PC-3 (cell line): ENCODE measurements at regions not wholly inside any gene's neighbourhood (a gene's known extent, or its start where the extent isn't known, plus 50 kb on each side); places are given as distances from the start of the nearest gene placed in this dataset.

ENCODE experiments used
- ATAC-seq: fragments of 200-7000 bp; cut with Tn5 transposase; 2 replicates; pipeline ENCODE4 v1.9.1; 2020; ENCODE audit warnings: mild to moderate bottlenecking, moderate library complexity
- BruUV-seq: library from RNA; stranded (reverse); fragments of 400-500 nt; replicated peaks from 2 replicates; lab custom pipeline; 2021; lab: Mats Ljungman, UMichigan
- CTCF ChIA-PET: fragments of 300-600 bp; sonication (Branson Sonifier 250); formaldehyde crosslinking; loops from one replicate; lab custom pipeline; 2022; ENCODE audit warnings: antibody characterized with exemption; lab: Charles Lee
- POLR2A ChIA-PET: fragments of 300-600 bp; sonication (Branson Sonifier 250); formaldehyde crosslinking; loops from one replicate; lab custom pipeline; 2022; ENCODE audit warnings: antibody characterized with exemption; ENCODE audit not compliant: unreplicated experiment; lab: Charles Lee
- DNase-seq: peaks from one replicate; pipeline ENCODE4 v3.0.0-alpha.2; 2015
- H2AFZ ChIP-seq: fragments of 300-600 bp; sonication (generic); 2 replicates; pipeline ENCODE4 v1.6.0; 2016; ENCODE audit warnings: antibody characterized with exemption, low read length
- H3F3A ChIP-seq: fragments of 300-600 bp; sonication (generic); one replicate; pipeline ENCODE4 v1.6.0; 2017; ENCODE audit warnings: antibody characterized with exemption, low read length, control low read depth, mild to moderate bottlenecking; ENCODE audit not compliant: unreplicated experiment
- H3K27ac ChIP-seq: fragments of 300-600 bp; sonication (generic); 2 replicates; pipeline ENCODE4 v1.5.1; 2016; ENCODE audit warnings: mild to moderate bottlenecking, low read length
- H3K27me3 ChIP-seq: fragments of 300-600 bp; sonication (generic); 2 replicates; pipeline ENCODE4 v1.6.1; 2016; ENCODE audit warnings: low read length, mixed read lengths
- H3K36me3 ChIP-seq: fragments of 300-600 bp; sonication (generic); 2 replicates; pipeline ENCODE4 v1.6.1; 2016; ENCODE audit warnings: low read depth, mixed run types, low read length, mixed read lengths
- H3K4me1 ChIP-seq: fragments of 300-600 bp; sonication (generic); 2 replicates; pipeline ENCODE4 v1.5.1; 2016; ENCODE audit warnings: low read length; ENCODE audit not compliant: insufficient read depth
- H3K4me2 ChIP-seq: fragments of 300-600 bp; sonication (generic); 2 replicates; pipeline ENCODE4 v1.6.0; 2016; ENCODE audit warnings: low read length
- H3K4me3 ChIP-seq: fragments of 300-600 bp; sonication (generic); 2 replicates; pipeline ENCODE4 v1.5.1; 2016; ENCODE audit warnings: mild to moderate bottlenecking, low read length, mixed read lengths
- H3K79me2 ChIP-seq: fragments of 300-600 bp; sonication (generic); 2 replicates; pipeline ENCODE4 v1.6.1; 2017; ENCODE audit warnings: low read length, mixed read lengths
- H3K9ac ChIP-seq: fragments of 300-600 bp; sonication (generic); 2 replicates; pipeline ENCODE4 v1.6.0; 2016; ENCODE audit warnings: mild to moderate bottlenecking, low read length
- H3K9me2 ChIP-seq: fragments of 300-600 bp; sonication (generic); replicated peaks from 2 replicates; pipeline ENCODE4 v1.6.1; 2016; ENCODE audit warnings: mixed run types, low read length, mixed read lengths
- H3K9me3 ChIP-seq: fragments of 300-600 bp; sonication (generic); 2 replicates; pipeline ENCODE4 v1.6.1; 2016; ENCODE audit warnings: low read length, mixed read lengths
- H4K20me1 ChIP-seq: fragments of 300-600 bp; sonication (generic); 2 replicates; pipeline ENCODE4 v1.6.1; 2016; ENCODE audit warnings: low read length, mixed read lengths
- CTCF ChIP-seq: fragments of 300-600 bp; sonication (generic); conservative IDR thresholded peaks from 2 replicates; pipeline ENCODE4 v1.5.1; 2017; ENCODE audit warnings: antibody characterized with exemption, low read depth, mild to moderate bottlenecking, low read length
- EZH2 ChIP-seq: fragments of 300-600 bp; sonication (generic); IDR thresholded peaks from one replicate; pipeline ENCODE4 v1.6.1; 2017; ENCODE audit warnings: antibody characterized with exemption, mild to moderate bottlenecking, low read length; ENCODE audit not compliant: unreplicated experiment
- EZH2phosphoT487 ChIP-seq: fragments of 300-600 bp; sonication (generic); IDR thresholded peaks from 2 replicates; pipeline ENCODE4 v1.6.1; 2018; ENCODE audit warnings: mild to moderate bottlenecking, antibody characterized with exemption, low read length, borderline replicate concordance
- intact Hi-C: fragments of 100-400 bp; cut with micrococcal nuclease; formaldehyde crosslinking; loops from 2 replicates; pipeline ENCODE4 v1.9.0; 2023

- Histone ChIP-seq H3K27ac (peak overlapping the region; percentile 85; the same call in 1 of the 2 replicates), H3K36me3 (no peaks in the 10 kb centered on the region), H3K9me2 (no peaks in the 10 kb centered on the region), H3K9ac (no peak overlapping the region), H3K27me3 (no peaks in the 10 kb centered on the region), H2AFZ (no peak overlapping the region), H4K20me1 (no peaks in the 10 kb centered on the region), H3F3A (no peaks in the 10 kb centered on the region), H3K4me3 (no peak overlapping the region), H3K4me2 (no peak overlapping the region), H3K4me1 (peaks cover 51% of the 10 kb centered on the region), H3K9me3 (no peaks in the 10 kb centered on the region), H3K79me2 (no peaks in the 10 kb centered on the region)
- CTCF ChIA-PET = no interaction called here
- POLR2A ChIA-PET = interaction anchor here (0.6 kb wide), 1 partner anchor 34 kb away, joined by 3 read pairs; no protein-coding TSS in a partner anchor
- TF ChIP-seq EZH2phosphoT487 = no peak
- no peak for TF ChIP-seq CTCF
- no peak for TF ChIP-seq EZH2
- no TSS peak for BruUV-seq
- no peak for ATAC-seq
- peak; percentile 22 for DNase-seq
- intact Hi-C loops = no loop called here
Observed at GRCh38 chr9:105069696-105070095, 141.7 kb upstream of the ABCA1 start.

GRCh38 chr9:105070176-105070575, 142.2 kb upstream of the ABCA1 start:
- Histone ChIP-seq H3F3A (no peaks in the 10 kb centered on the region), H2AFZ (no peak overlapping the region), H3K4me3 (no peak overlapping the region), H3K36me3 (no peaks in the 10 kb centered on the region), H3K9me2 (no peaks in the 10 kb centered on the region), H3K27ac (peak overlapping the region; percentile 85), H3K79me2 (no peaks in the 10 kb centered on the region), H3K27me3 (no peaks in the 10 kb centered on the region), H3K4me2 (no peak overlapping the region), H3K9me3 (no peaks in the 10 kb centered on the region), H3K4me1 (peaks cover 46% of the 10 kb centered on the region), H3K9ac (no peak overlapping the region), H4K20me1 (no peaks in the 10 kb centered on the region)
- intact Hi-C loops = no loop called here
- POLR2A ChIA-PET = interaction anchor here (0.6 kb wide), 1 partner anchor 34 kb away, joined by 3 read pairs; no protein-coding TSS in a partner anchor
- TF ChIP-seq EZH2phosphoT487 (no peak), EZH2 (no peak), CTCF (no peak)
- ATAC-seq (no peak), DNase-seq (peak; percentile 24)
- no TSS peak for BruUV-seq
- CTCF ChIA-PET = no interaction called here

GRCh38 chr9:105072476-105072875, 144.5 kb upstream of the ABCA1 start:
- H3K36me3 ChIP-seq = no peaks in the 10 kb centered on the region
- BruUV-seq = no TSS peak
- peak overlapping the region; percentile 16; the same call in 1 of the 2 replicates for H3K9ac ChIP-seq
- POLR2A ChIA-PET = no interaction called here
- TF ChIP-seq EZH2phosphoT487 = no peak
- H4K20me1 ChIP-seq = no peaks in the 10 kb centered on the region
- peak overlapping the region; percentile 85 for H3K27ac ChIP-seq
- no peaks in the 10 kb centered on the region for H3F3A ChIP-seq
- H3K4me2 ChIP-seq = 0 out of 2 replicates have a peak overlapping the region, but pooled peaks have one; percentile 20
- no peak for ATAC-seq
- no peaks in the 10 kb centered on the region for H3K27me3 ChIP-seq
- H3K4me1 ChIP-seq = peaks cover 43% of the 10 kb centered on the region
- no peaks in the 10 kb centered on the region for H3K9me2 ChIP-seq
- H3K9me3 ChIP-seq = no peaks in the 10 kb centered on the region
- DNase-seq = no peak
- 0 out of 2 replicates have a peak overlapping the region, but pooled peaks have one; percentile 23 for H2AFZ ChIP-seq
- CTCF ChIA-PET = no interaction called here
- H3K79me2 ChIP-seq = no peaks in the 10 kb centered on the region
- no peak overlapping the region for H3K4me3 ChIP-seq
- intact Hi-C loops = no loop called here
